ENCODE measurements at regions not wholly inside any gene's neighbourhood (a gene's known extent, or its start where the extent isn't known, plus 50 kb on each side); places are given as distances from the start of the nearest gene placed in this dataset.

DNA sequence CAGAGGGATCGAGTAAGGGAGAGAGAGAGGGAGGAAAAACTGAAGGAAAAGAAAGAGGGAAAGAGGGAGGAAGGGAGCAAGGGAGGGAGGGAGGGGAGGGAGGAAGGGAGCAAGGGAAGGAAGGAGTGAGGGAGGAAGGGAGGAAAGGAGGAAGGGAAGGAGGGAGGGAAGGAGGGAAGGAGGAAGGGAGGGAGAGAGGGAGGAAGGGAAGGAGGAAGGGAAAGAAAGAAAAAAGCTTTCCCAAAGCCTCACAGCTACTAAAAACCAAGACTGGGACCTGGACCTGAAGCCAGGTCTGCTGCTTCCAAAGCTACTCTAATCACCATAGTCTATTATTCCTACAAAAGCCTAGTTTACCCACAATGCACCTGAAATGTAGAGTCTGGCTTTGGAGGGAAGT lies 259.8 kb upstream of the WWC1 start:
- FAIRE-seq = no peak
- DNase-seq (ENCODE audit: low spot score in 2 of 2) = no peak

DNA sequence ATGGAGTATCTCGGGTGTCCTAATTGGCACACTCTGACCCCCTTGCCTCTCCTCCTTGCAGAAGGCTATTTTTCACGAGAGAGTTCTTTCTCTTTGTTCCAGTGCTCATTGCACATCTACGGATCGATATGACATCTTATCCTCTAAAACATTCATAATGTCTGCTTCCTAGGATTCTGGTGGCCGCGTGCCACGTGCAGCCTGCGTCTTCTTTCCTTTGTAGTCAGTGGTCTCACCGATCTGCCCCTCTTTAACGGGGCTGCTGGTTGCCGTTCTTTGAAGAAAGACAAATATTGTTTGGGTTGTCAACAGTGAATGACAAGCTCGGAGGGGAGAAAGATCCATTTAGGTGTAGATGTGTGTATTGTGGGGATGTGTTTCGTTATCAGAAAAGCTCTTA lies 252.4 kb upstream of the WWC1 start:
- DNase-seq (ENCODE audit: low spot score in 2 of 2) (no peak), FAIRE-seq (no peak)

DNA sequence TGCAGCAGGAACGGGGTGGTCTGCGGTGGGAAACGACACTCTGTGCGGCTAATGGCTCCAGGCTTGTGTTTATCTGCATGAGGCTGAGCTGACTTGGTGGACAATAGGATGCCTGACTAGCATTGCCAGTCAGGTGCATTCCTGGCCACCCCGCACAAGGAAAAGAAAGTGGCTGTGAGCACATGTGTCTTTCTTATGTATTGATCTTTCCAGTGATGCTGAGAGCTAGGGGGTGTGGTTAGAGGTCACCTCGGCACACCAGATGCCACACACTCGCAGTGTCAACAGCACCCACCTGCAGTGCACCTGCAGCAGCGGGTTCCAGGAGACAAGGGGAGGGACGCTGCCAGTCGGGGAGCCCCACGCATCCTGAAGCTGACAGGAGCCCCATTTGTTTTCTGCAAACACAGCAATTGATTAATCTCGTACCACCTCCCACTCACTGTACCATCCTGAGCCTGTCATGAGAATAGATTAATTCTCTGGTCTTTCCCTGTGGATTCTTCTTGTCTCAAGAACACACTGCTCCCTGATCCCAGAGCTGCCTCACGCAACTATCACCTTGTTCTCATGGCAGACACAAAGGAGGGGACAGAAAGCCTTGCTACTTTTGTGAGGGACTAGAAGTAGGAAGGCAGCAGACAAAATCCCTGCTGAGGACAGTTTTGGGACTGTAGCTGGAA lies 251.7 kb upstream of the WWC1 start:
- FAIRE-seq = no peak
- DNase-seq (ENCODE audit: low spot score in 2 of 2) = no peak

DNA sequence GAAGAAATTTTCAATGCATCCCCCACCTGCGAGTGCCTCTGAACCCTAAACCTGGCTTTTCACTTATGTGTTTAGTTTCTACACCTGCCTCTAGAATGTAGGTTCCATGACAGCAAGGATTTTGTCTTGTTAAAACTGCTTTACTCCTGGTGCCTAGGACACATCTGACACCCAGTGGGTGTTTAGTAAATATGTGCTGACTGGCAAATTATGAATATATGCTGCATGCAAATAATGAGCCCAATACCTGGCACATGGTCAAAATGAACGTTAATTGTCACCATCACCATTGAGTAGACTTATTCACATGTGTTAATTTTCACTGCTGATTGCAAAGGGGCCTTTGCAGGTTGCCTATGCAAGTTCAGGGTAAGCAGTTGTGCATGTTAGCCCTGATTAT lies 249.9 kb upstream of the WWC1 start:
- DNase-seq (ENCODE audit: low spot score in 2 of 2) (no peak), FAIRE-seq (no peak)

DNA sequence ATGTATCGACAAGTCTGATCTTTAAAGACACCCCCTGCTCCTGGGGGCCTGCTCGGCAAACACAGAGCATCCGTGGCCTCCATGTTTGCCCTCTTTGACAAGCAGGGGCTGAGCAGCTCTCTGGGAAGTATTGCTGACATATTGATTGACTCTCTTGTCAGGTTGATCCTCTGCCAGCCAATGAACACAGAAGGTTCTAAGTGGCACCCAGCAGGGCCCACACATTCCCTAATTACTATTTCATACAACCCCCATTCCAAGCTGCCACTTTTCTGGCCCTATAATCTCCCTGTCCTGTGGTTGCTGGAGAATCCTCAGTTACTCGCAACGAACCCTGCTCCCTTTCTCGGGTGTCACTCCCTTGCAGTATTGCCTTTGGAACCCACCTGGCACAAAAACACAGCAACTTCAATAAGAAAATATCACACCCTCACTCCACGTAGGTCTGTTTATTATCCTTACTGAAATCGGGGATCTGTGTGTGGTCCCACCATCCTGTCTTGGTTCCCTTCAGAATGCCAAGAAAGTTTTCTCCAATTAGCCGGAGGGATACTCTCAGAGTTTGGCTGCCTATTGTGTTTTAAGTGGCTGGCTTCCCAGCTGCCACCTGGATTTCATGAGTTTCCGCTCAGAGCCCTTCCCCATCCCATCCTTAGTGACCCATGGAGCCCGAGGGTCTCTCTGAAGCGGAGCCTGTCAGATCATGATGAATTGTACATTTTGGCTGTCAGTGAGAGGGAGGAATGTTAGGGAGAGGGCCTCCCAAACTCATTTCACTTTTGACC lies 249.0 kb upstream of the WWC1 start:
- no peak for DNase-seq (ENCODE audit: low spot score in 2 of 2)
- FAIRE-seq = no peak

DNA sequence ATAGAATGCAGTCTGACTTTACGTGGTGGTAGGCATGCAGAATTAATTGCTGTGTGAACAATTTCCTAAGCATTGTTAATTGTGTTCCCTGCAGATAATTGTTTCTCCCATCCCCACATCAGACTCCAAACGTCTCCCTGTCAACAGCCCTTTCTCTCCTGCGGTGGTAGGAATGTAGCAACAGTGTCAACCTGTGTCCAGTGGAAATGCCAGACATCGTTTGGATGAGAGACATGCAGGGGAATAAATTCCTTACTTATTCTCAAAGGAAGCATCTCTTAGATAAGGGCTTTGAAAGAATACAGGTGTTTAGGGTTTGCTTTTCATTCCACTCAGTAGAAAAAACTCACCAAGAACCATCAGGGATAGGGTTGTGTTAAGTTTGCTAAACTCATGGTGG lies 245.3 kb upstream of the WWC1 start:
- DNase-seq (ENCODE audit: low spot score in 2 of 2) (no peak), FAIRE-seq (no peak)

DNA sequence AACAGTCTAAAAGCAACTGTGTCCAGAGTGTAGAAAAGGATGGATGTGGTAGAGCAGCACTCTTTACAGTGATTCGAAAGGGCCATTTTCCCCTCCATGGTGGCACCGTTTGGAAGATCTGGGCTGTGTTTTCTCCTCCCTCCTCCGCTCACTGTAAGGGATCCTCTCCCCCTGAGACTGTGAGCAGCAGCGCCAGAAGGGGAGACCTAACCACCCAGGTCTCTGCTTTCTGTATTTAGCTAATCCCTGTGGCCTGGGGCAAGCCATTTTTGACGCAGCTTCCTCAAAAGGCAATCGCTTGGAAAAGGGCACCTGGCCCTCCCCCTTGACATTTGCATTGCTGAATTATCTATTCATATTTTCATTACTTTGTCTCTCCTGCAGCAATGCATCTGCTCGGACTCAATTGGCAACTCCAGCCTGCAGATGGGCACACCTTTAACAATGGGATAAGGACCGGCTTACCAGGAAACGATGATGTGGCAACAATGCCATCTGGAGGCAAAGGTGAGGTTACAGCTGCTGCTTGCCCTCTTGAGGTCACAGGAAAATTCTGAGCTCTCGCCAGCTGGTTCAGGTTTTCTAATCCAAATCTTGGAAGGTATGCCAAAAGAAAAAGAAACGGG lies 244.3 kb upstream of the WWC1 start:
- DNase-seq (ENCODE audit: low spot score in 2 of 2) (peak; percentile 11 to 20), FAIRE-seq (no peak)

DNA sequence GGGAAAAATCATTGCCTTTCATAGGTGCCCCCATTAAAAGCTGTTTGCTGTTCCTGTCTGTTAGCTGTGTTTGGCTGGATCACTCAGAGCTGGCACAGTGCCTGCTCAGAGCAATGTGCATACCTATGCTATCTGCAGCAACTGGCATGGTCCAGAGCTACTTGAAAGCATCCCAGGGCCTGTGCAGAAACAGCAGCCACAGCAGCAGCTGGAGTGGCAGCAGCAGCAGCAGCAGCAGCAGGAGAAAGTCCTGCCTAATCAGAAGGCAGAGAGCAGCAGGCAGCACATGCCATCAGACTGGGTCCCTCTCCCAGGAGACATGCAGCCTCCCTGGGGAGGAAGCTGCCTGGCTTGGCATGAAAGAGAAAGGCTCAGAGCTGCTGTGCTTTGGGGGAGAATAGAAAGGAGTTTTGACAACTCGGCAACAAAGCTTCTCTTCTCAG lies 243.8 kb upstream of the WWC1 start:
- FAIRE-seq = no peak

DNA sequence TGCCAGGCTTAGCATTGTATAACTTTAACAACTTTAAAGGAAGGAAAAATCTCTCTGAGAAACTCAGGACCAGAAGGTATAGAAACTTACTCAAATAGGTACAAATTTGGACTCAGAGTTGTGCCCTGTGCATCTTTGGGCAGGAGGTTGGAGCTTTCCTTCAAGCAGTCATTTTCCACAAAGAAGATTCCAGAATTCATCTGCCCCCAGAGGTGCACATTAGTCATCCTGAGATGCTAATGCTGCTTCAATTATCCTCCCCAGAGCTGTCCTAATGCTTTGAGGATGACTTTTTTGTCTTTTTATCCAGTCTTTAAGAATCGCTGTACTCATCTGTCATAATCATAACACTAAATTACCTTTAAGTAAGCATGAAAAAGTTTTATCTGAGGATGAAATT lies 243.0 kb upstream of the WWC1 start:
- DNase-seq (ENCODE audit: low spot score in 2 of 2) (no peak), FAIRE-seq (no peak)

More for the DNA sequence above, 243.8 kb upstream of the WWC1 start:
- DNase-seq (ENCODE audit: low spot score in 2 of 2) = no peak

DNA sequence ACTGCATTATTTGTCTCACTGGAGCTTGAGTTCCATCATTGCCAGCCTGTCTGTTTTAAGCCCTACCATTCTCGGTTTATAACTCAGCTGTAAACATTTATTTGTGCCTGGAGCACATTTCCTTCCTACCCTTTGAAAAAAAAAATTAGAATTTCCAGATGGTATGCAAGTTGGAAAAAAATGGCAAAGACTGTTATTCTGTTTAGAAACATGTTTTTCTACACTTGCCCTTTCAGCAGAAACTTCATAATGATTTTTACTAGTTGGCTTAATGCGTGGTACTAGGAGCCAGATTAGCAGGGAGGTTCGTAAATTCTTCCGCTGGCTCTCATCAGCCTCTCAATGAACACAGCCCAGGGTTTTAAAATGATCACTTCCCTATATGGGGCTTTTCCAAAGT lies 238.8 kb upstream of the WWC1 start:
- FAIRE-seq (no peak), DNase-seq (ENCODE audit: low spot score in 2 of 2) (no peak)

DNA sequence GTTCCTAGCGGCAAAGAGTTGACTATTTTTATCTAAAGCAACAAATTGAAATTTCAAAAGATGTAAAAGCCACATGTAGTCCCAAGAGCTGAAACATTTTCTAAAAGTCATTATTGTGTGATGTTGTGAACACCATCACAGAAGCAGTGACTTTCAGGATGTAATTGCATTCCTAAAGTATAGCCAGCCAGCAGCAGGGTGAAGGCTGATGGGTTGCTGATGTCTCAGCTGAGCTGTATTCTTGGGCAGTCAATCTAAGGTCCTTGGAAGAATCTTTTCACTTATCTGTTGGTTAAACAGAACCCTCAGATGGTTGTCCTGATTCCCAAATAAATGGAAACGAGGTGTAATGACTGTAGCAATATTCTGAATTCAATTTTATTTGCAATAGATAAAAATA lies 237.4 kb upstream of the WWC1 start:
- no peak for FAIRE-seq
- DNase-seq (ENCODE audit: low spot score in 2 of 2) = no peak

DNA sequence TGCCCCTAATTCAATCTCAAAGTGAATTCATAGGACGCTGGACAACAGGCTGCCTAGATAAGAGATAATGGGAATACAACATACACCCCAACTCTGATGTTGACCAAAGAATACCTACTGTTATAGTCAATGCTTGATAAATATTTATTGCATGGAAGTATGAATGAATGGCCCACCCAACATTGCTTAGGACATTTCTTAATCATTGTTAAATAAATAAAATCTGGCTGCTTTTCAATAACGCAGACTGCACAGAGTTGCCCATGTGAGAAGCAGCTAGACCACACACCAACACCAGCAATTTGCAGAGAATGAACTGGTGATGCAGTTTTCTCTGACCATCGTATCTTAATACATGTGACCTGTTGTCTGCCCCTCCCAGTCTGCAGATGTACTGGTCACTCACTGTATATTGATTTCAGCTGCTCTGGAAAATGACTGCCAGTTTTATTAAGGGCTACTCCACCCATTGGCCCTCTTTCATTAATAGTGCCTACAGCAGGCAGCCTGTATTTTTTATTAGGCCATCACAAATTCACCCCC lies 236.2 kb upstream of the WWC1 start:
- DNase-seq (ENCODE audit: low spot score in 2 of 2) (no peak), FAIRE-seq (no peak)

DNA sequence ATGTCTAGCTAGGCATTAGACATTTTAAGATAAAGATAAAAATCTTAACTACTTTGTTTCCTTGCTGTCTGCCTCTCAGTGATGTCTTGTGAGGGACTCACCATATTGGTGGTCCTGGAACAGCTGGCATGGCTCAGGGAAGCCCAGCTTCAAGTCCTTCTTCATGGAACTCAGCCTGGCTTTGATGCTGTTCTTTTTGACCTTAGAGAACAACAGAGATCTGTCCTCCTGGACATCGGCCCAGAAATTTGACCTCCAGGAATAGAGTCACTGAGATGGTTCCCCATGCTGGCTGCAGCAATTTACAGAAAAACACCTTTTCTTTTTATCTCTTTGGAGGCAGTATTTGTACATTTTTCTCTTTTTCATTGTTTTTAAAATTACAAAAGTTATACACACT lies 235.5 kb upstream of the WWC1 start:
- no peak for DNase-seq (ENCODE audit: low spot score in 2 of 2)
- no peak for FAIRE-seq

DNA sequence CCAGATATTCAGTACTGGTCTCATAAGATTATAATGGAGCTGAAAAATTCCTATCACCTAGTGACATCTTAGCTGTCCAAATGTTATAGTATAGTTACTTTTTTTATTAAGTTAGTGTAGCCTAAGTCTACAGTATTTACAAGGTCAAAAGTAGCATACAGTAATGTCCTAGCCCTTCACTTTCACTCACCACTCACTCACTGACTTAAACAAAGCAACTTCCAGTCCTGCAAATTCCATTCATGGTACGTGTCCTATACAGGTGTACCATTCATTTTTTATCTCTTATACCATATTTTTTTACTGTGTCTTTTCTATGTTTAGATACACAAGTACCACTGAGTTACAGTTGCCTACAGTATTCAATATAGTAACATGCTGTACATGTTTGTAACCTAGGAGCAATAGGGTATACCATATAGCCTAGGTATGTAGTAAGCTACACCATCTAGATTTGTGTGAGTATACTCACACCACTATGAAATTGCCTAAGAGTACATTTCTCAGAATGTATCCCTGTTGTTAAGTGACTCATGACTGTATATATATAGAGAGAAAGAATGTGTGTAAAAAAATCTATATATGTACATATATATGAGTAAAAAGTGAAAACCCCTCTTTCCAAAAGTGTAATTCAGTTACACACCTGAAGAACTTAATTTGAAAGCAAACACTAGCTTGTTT lies 234.8 kb upstream of the WWC1 start:
- DNase-seq (ENCODE audit: low spot score in 2 of 2) = no peak
- no peak for FAIRE-seq

DNA sequence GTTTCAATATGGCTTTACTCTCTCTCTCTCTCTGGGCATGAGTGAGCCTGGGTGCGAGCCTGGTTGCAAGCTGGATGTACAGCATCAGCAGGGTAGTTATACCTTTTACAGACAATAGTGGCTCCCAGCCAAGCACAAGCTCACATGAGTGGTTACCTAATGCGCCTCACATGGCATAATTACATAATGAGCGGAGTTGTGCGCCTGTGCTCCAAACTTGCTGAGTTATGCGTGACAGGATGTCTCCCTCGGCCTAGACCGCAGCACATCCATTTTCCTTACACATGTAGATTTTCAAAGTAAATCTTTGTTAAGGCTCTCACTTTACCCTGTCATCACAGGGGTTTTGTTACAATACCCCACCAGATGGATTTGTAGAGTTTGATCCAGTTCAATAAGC lies 233.5 kb upstream of the WWC1 start:
- no peak for DNase-seq (ENCODE audit: low spot score in 2 of 2)
- FAIRE-seq = no peak

DNA sequence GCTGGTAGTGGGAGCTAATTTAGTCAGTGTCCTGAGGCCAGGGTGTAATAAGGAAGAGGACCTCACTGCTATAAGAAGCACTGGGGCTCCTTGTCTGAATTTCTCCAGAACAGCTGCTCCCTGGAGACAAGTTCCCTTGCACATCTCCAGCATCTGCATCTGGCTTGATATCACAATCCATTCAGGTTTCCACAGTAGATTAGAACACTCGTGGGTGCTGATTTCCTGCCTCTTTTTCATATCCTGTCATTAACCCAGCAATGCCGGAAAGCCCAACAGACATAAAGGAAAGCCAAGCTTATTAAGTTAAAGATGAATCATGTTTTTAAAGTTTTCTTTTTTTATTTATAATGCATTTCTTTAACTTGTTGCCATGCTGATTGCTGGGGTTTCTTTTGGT lies 232.3 kb upstream of the WWC1 start:
- DNase-seq (ENCODE audit: low spot score in 2 of 2) (no peak), FAIRE-seq (no peak)

DNA sequence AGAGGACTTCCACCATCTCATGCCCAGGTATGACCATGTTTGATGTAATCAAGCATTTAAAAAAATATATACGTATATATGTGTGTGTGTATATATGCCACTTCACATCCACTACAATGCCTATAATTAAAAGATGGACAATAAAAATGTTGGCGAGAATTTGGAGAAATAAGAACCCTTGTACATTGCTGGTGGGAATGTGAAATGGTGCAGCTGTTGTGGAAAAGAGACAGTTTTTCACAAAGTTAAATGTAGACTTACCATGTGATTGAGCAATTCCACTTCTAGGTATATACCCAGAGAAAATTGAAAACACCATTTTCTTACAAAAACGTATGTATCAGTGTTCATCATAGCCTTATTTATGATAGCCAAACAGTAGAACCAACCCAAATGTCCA lies 229.2 kb upstream of the WWC1 start:
- DNase-seq (ENCODE audit: low spot score in 2 of 2) = no peak
- no peak for FAIRE-seq

DNA sequence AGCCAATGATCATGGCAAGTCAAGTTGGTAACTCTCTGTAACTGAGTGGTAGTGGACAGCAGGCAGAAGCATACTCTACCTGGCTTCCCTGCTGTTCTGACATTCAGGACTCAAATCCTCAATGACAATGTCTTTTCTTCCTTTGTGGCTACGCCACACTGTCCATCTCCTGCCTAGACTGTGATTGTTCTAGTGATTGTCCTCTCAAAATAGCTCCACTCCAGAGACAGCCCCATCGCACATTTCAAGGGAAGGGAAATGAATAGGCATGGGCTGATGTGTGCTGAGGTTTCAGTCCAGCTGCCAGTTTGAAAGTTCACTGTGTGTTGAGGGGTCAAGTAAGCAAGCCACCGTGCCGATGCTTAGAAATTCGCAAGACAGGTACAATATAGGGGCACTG lies 227.0 kb upstream of the WWC1 start:
- DNase-seq (ENCODE audit: low spot score in 2 of 2) = no peak
- FAIRE-seq = no peak

DNA sequence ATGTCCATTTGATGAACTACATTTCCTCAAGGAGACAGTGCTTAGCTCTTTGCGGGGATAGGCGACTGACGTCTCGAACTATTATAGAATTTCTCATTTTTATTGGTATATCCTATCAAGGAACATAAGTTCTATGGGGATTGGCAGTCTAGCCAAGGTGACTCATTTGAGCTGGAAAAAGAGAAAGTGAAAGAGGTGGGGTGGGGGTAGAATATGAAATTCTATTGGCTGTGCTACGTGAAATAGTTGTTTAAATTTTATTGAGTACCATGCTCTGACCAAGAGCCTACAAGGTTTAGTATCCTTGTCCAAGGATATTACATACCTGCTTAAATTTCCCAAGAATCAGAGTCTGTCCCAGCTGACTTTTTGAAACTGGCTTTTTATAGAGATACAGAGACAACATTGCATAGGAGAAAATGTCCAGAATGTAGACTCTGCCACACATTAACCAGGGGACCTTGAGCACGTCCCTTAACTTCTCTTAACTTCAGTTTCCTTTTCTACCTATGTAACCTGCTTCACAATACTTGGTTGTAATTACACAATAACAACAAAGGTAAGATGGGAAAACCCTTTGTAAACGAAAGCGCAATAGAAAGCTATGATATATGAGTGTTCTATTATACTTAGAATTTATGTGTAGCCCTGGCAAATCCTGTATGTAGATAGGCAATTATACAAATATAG lies 226.4 kb upstream of the WWC1 start:
- DNase-seq (ENCODE audit: low spot score in 2 of 2) (no peak), FAIRE-seq (no peak)

DNA sequence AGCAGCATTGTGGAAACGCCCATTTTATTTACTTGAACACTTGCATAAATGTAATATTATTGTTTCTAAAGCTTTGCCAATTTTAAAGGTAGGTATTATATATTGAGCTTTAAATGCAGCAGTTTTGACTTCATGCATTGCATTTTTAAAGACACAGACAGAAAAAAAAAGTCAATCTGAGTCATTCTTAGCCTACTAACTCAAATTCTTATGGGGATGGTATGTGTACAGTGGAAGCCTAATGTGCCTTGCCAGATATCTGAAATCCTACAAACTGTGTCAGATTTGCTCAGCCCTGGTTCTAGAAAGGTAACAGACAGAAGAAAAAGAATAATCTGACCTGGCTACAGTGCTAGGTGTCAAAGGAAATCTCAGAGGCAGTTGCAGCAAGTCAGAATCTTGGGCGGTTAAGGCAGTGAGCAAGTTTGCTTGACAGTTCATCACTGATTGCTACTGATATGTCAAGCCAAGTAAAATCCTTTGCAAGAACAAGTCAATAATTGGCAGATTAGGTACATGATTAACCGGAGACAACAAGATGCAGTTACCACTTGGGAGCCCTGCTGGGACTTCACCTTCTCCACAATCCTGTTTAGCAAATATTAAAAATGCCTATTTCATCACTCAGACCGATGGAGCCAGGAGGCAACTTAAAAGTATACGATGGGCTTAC lies 224.8 kb upstream of the WWC1 start:
- FAIRE-seq = no peak
- DNase-seq (ENCODE audit: low spot score in 2 of 2) = no peak

Measured in frontal cortex (tissue), 3 donors.